Keratinocyte (primary cell): ENCODE measurements at regions not wholly inside any gene's neighbourhood (a gene's known extent, or its start where the extent isn't known, plus 50 kb on each side); places are given as distances from the start of the nearest gene placed in this dataset.

Experiments
- DNase-seq: peaks from one replicate; pipeline ENCODE4 v3.0.0-alpha.2; 2011; ENCODE audit warnings: low read depth, missing footprints, low spot score
- FAIRE-seq: peaks from 2 replicates; lab custom pipeline; 2011; peaks lifted over from hg19 to GRCh38; lab: Jason Lieb, UNC
- H2AFZ ChIP-seq: 2 replicates; pipeline ENCODE4 v1.6.0; 2012; ENCODE audit warnings: low read length, control low read depth, inconsistent platforms; ENCODE audit not compliant: control insufficient read depth
- H3K27ac ChIP-seq: 2 replicates; pipeline ENCODE4 v1.5.1; 2011; ENCODE audit warnings: low read length; ENCODE audit not compliant: control insufficient read depth, insufficient read depth
- H3K27me3 ChIP-seq: 3 replicates; pipeline ENCODE4 v1.6.0; 2011; ENCODE audit warnings: low read length; ENCODE audit not compliant: control insufficient read depth, insufficient read depth; ENCODE audit errors: extremely low read depth
- H3K36me3 ChIP-seq, 2 experiments: 2 replicates in 1 of 2; 3 replicates in 1 of 2; pipeline ENCODE4 v1.5.1; 2011; ENCODE audit warnings: low read length in 2 of 2, mild to moderate bottlenecking in 1 of 2; ENCODE audit not compliant: control insufficient read depth in 2 of 2, insufficient read depth in 2 of 2; ENCODE audit errors: extremely low read depth in 1 of 2
- H3K4me1 ChIP-seq: 3 replicates; pipeline ENCODE4 v1.5.1; 2011; ENCODE audit warnings: low read length; ENCODE audit not compliant: control insufficient read depth, insufficient read depth; ENCODE audit errors: extremely low read depth
- H3K4me2 ChIP-seq: 3 replicates; pipeline ENCODE4 v1.6.0; 2011; ENCODE audit warnings: low read depth, low read length; ENCODE audit not compliant: control insufficient read depth, insufficient read depth; ENCODE audit errors: extremely low read depth
- H3K4me3 ChIP-seq, 3 experiments: fragments of 200-600 bp in 1 of 3; sonication (generic) in 1 of 3; 2 replicates in 2 of 3; 3 replicates in 1 of 3; pipeline ENCODE4 v1.5.1; 2011 to 2016; ENCODE audit warnings: low read length in 3 of 3, mild to moderate bottlenecking in 3 of 3, control low read depth in 2 of 3, inconsistent platforms in 1 of 3, low read depth in 1 of 3, mixed read lengths in 1 of 3, mixed run types in 1 of 3, moderate library complexity in 1 of 3; ENCODE audit not compliant: control insufficient read depth in 2 of 3, insufficient read depth in 2 of 3; ENCODE audit errors: extremely low read depth in 1 of 3
- H3K79me2 ChIP-seq: 2 replicates; pipeline ENCODE4 v1.6.0; 2012; ENCODE audit warnings: low read length; ENCODE audit not compliant: control insufficient read depth, insufficient read depth
- H3K9ac ChIP-seq: 3 replicates; pipeline ENCODE4 v1.6.0; 2011; ENCODE audit warnings: low read length; ENCODE audit not compliant: control insufficient read depth, insufficient read depth; ENCODE audit errors: extremely low read depth
- H3K9me1 ChIP-seq: 3 replicates; pipeline ENCODE4 v1.6.0; 2011; ENCODE audit warnings: low read length; ENCODE audit not compliant: control insufficient read depth, insufficient read depth; ENCODE audit errors: extremely low read depth
- H3K9me3 ChIP-seq: 2 replicates; pipeline ENCODE4 v1.5.1; 2012; ENCODE audit warnings: low read depth, low read length; ENCODE audit not compliant: control insufficient read depth
- H4K20me1 ChIP-seq: 3 replicates; pipeline ENCODE4 v1.6.0; 2011; ENCODE audit warnings: low read length; ENCODE audit not compliant: control insufficient read depth, insufficient read depth; ENCODE audit errors: extremely low read depth
- EZH2 ChIP-seq: IDR thresholded peaks from one replicate; pipeline ENCODE4 v1.6.1; 2012; ENCODE audit warnings: inconsistent platforms, mild to moderate bottlenecking, low read length, moderate library complexity
- dilution Hi-C: fragments of 300-500 bp; cut with MboI; formaldehyde crosslinking; loops from one replicate; pipeline ENCODE4 v1.7.0; 2020; ENCODE audit warnings: low sequenced_read_pairs; ENCODE audit not compliant: extremely low pct_ligation_motif_present
- small RNA-seq, 3 experiments: library from RNA; depleted of rRNA; stranded (forward); fragments of <200 nt; gene quantifications; one replicate each; pipeline ENCODE3, GENCODE V24; 2012; ENCODE audit warnings: low read depth in 3 of 3, low replicate concordance in 1 of 3; ENCODE audit not compliant: insufficient read length in 3 of 3
- TF ChIP-seq, protein P1 (sequence below), 3 experiments: IDR thresholded peaks in 1 of 3; conservative IDR thresholded peaks in 1 of 3; optimal IDR thresholded peaks in 1 of 3; 2 replicates in 2 of 3; 3 replicates in 1 of 3; pipeline versions ENCODE3 to v1.5.1; 2011; ENCODE audit warnings: low read length in 3 of 3, mild to moderate bottlenecking in 3 of 3, moderate library complexity in 2 of 3, control low read depth in 1 of 3, inconsistent platforms in 1 of 3; ENCODE audit not compliant: insufficient read depth in 2 of 3; ENCODE audit errors: extremely low read depth in 1 of 3

DNA sequence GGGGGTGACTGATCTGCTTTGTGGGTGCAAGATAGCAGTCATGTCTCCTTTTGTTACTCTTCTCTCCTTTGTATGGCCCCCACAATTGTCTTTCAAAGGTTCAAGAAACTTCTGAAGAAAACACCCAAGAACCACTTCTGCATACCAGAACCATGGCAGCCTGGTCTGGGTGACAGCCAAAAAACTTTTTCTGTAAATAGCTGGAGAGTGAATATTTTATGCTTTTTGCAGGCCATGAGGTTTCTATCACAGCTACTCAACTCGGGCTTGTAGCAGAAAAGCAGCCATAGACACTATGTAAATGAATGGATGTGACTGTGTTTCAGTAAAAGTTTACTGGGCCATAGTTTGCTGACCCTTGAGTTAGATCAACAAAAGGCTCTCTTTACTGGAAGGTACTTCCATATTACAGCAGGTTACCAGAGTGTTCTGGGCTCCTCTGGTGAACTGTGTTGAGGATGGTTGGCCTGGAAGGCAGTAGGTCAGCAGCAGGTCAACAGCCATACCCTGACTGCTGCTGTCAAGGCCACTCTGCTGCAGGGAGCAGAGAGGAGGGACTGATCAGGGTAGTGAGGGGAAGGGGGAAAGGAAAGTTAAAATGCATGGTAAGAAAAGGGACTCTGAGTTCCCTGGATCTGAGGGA is 116.4 kb downstream of the GDAP2 start:
- Histone ChIP-seq H3K27me3 (no peaks in the 10 kb centered on the region), H2AFZ (no peak overlapping the region), H3K4me2 (no peak overlapping the region), H3K27ac (no peak overlapping the region), H3K9me1 (no peaks in the 10 kb centered on the region), H4K20me1 (no peaks in the 10 kb centered on the region), H3K36me3 (no peaks in the 10 kb centered on the region), H3K79me2 (no peaks in the 10 kb centered on the region), H3K4me1 (no peaks in the 10 kb centered on the region), H3K9ac (no peak overlapping the region), H3K4me3 (no peak overlapping the region), H3K9me3 (no peaks in the 10 kb centered on the region)
- FAIRE-seq = no peak
- TF ChIP-seq, protein P1, sequence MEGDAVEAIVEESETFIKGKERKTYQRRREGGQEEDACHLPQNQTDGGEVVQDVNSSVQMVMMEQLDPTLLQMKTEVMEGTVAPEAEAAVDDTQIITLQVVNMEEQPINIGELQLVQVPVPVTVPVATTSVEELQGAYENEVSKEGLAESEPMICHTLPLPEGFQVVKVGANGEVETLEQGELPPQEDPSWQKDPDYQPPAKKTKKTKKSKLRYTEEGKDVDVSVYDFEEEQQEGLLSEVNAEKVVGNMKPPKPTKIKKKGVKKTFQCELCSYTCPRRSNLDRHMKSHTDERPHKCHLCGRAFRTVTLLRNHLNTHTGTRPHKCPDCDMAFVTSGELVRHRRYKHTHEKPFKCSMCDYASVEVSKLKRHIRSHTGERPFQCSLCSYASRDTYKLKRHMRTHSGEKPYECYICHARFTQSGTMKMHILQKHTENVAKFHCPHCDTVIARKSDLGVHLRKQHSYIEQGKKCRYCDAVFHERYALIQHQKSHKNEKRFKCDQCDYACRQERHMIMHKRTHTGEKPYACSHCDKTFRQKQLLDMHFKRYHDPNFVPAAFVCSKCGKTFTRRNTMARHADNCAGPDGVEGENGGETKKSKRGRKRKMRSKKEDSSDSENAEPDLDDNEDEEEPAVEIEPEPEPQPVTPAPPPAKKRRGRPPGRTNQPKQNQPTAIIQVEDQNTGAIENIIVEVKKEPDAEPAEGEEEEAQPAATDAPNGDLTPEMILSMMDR (optimal IDR thresholded peaks at IDR 0.05 in 1 of 3, IDR thresholded peaks at IDR 0.05 in 1 of 3, conservative IDR thresholded peaks at IDR 0.05 in 1 of 3; ENCODE audit: extremely low read depth in 1 of 3, insufficient read depth in 2 of 3, low read length in 3 of 3) = no peak
- TF ChIP-seq EZH2 = no peak
- dilution Hi-C loops = no loop called here
- no peak for DNase-seq

Small RNAs in the stretch of these regions (small RNA-seq; reads per million reads assigned to genes)
- gene AL390877.1 (0 reads per million in 3 experiments), gene RF00561 (0 reads per million in 3 experiments)
